ENCODE measurements at regions not wholly inside any gene's neighbourhood (a gene's known extent, or its start where the extent isn't known, plus 50 kb on each side); places are given as distances from the start of the nearest gene placed in this dataset.

GRCh38 chr2:237202288-237203030 is 116.8 kb downstream of the COPS8 start:
- TF ChIP-seq POLR2AphosphoS5 (IDR thresholded peaks at IDR 0.05; ENCODE audit: borderline replicate concordance, low read depth, low read length) (no peak), EZH2 (IDR thresholded peaks at IDR 0.05) (no peak)

Data from SK-N-MC (cell line).